ENCODE measurements at regions not wholly inside any gene's neighbourhood (a gene's known extent, or its start where the extent isn't known, plus 50 kb on each side); places are given as distances from the start of the nearest gene placed in this dataset.

DNA sequence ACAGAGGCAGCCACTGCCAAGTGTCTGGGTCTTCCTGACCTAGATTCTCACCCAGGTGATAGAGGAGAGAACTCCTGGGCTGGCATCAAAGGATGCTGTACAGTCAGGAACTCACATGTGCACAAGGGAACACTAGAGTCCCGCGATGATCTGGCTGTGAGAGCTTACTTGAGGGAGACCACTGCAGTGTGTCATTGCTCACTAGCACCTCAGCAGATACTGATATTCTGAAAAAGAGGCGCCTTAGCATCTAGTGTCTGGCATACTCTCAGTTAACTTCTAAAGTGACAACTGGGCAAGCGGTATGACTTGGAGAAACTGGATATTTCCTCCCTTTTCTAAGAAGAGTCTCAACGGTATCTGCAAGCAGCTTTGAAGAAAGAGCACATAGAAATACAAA lies 189.9 kb downstream of the CMPK2 start (continued):
- no peak for TF ChIP-seq IKZF4 (CRISPR knock-in tag; IDR thresholded peaks at IDR 0.05; ENCODE audit: borderline replicate concordance, low read depth, not compliant biosample characterization)

DNA sequence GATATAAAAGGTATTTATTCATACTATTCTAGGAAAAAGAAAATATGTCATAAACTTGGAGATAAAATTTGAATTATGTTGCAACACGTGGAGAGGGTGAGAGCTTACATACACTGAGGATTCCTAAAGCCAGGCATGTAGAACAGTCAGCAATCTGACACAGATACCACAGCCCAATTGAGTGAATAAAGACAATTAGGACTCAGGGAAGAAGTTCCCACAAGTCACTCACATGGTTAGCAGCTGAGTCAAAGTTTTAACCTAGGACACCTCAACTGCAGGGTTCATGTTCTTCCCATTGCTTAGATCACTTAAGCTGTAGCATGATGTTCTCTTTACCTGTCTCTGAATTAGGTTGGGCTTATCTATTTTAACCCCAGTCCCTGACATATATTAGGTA lies 189.5 kb downstream of the CMPK2 start:
- intact Hi-C loops (cut with micrococcal nuclease; ENCODE audit: unreplicated experiment), result no loop called here
- ATAC-seq (no peak), FAIRE-seq (no peak), DNase-seq (ENCODE audit: low spot score) (no peak)
- Histone ChIP-seq H3K27ac (ENCODE audit: extremely low read length, insufficient read depth, low read length) (no peak overlapping the region), H3K27me3 (ENCODE audit: control insufficient read depth in 1 of 2, insufficient read depth in 2 of 2, low read length in 2 of 2) (peaks cover 0 to 4% of the 10 kb centered on the region in 2 experiments; a peak in 1 of 5 replicates), H4K20me1 (ENCODE audit: insufficient read depth, low read length) (no peaks in the 10 kb centered on the region), H2AFZ (ENCODE audit: low read length) (no peak overlapping the region), H3K4me3 (replicated peaks in 1 of 3; ENCODE audit: insufficient read depth in 1 of 3, low read depth in 2 of 3, low read length in 3 of 3) (no peak overlapping the region), H3K4me1 (ENCODE audit: insufficient read depth, low read length) (no peaks in the 10 kb centered on the region), H3K4me2 (ENCODE audit: low read depth, low read length) (no peak overlapping the region), H3K9me3 (ENCODE audit: low read length) (no peaks in the 10 kb centered on the region), H3K9ac (ENCODE audit: insufficient read depth, low read depth, low read length) (no peak overlapping the region), H3K79me2 (ENCODE audit: insufficient read depth, low read length) (no peaks in the 10 kb centered on the region), H3K36me3 (replicated peaks in 1 of 2; ENCODE audit: control insufficient read depth in 1 of 2, insufficient read depth in 2 of 2, low read length in 2 of 2) (no peaks in the 10 kb centered on the region)
- CTCF ChIA-PET (ENCODE audit: low intra/inter-chr PET ratio, low total read pairs), result no interaction called here
- in situ Hi-C loops (cut with HindIII; ENCODE audit: extremely low pct_ligation_motif_present, low pct_unique_long_range_greater_than_20kb), result no loop called here
- BruUV-seq (replicated peaks), result no TSS peak
- TF ChIP-seq HMG20A (CRISPR knock-in tag; IDR thresholded peaks at IDR 0.05; ENCODE audit: borderline replicate concordance) (no peak), TBX3 (IDR thresholded peaks at IDR 0.05; ENCODE audit: borderline replicate concordance) (no peak), BRCA1 (CRISPR knock-in tag; IDR thresholded peaks at IDR 0.05) (no peak), ZNF879 (CRISPR knock-in tag; IDR thresholded peaks at IDR 0.05) (no peak)
- TF ChIP-seq, protein P1, sequence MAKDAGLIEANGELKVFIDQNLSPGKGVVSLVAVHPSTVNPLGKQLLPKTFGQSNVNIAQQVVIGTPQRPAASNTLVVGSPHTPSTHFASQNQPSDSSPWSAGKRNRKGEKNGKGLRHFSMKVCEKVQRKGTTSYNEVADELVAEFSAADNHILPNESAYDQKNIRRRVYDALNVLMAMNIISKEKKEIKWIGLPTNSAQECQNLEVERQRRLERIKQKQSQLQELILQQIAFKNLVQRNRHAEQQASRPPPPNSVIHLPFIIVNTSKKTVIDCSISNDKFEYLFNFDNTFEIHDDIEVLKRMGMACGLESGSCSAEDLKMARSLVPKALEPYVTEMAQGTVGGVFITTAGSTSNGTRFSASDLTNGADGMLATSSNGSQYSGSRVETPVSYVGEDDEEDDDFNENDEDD (CRISPR knock-in tag; IDR thresholded peaks at IDR 0.05; ENCODE audit: borderline replicate concordance), result no peak
- 0% methylated on average over 1 of the region's 1 CpG for WGBS (ENCODE audit: low lambda C conversion rate)
- POLR2A ChIA-PET, result no interaction called here

DNA sequence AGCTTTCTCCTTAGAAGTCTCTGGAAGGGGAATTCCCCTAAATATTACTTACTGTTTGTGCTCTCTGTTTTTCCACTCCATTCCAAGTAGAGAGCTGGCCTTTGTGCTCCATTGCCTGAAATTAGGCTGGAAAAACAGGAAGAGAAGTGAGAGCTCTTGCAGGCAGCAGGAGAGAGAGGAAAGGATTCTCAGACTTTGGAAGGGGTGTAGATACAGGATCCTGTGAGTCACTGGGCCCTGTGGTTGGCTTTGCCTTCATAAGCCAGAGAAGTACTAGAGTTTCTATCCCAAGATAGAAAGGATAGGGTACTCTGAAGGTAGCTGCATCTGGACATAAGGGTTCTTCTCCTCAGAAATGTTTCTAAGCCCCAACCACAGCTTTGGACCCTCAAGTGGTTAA lies 188.9 kb downstream of the CMPK2 start:
- Histone ChIP-seq H3K4me1 (ENCODE audit: insufficient read depth, low read length) (no peaks in the 10 kb centered on the region), H3K79me2 (ENCODE audit: insufficient read depth, low read length) (no peaks in the 10 kb centered on the region), H3K4me2 (ENCODE audit: low read depth, low read length) (no peak overlapping the region), H3K9ac (ENCODE audit: insufficient read depth, low read depth, low read length) (no peak overlapping the region), H3K36me3 (replicated peaks in 1 of 2; ENCODE audit: control insufficient read depth in 1 of 2, insufficient read depth in 2 of 2, low read length in 2 of 2) (no peaks in the 10 kb centered on the region), H3K9me3 (ENCODE audit: low read length) (no peaks in the 10 kb centered on the region), H3K27ac (ENCODE audit: extremely low read length, insufficient read depth, low read length) (no peak overlapping the region), H3K27me3 (ENCODE audit: control insufficient read depth in 1 of 2, insufficient read depth in 2 of 2, low read length in 2 of 2) (peaks cover 0 to 4% of the 10 kb centered on the region in 2 experiments; a peak in 1 of 5 replicates), H3K4me3 (replicated peaks in 1 of 3; ENCODE audit: insufficient read depth in 1 of 3, low read depth in 2 of 3, low read length in 3 of 3) (no peak overlapping the region), H2AFZ (ENCODE audit: low read length) (no peak overlapping the region), H4K20me1 (ENCODE audit: insufficient read depth, low read length) (no peaks in the 10 kb centered on the region)
- in situ Hi-C loops (cut with HindIII; ENCODE audit: extremely low pct_ligation_motif_present, low pct_unique_long_range_greater_than_20kb), result no loop called here
- FAIRE-seq (no peak), ATAC-seq (no peak), DNase-seq (ENCODE audit: low spot score) (no peak)
- TF ChIP-seq, protein P2, sequence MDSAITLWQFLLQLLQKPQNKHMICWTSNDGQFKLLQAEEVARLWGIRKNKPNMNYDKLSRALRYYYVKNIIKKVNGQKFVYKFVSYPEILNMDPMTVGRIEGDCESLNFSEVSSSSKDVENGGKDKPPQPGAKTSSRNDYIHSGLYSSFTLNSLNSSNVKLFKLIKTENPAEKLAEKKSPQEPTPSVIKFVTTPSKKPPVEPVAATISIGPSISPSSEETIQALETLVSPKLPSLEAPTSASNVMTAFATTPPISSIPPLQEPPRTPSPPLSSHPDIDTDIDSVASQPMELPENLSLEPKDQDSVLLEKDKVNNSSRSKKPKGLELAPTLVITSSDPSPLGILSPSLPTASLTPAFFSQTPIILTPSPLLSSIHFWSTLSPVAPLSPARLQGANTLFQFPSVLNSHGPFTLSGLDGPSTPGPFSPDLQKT (CRISPR knock-in tag; IDR thresholded peaks at IDR 0.05; ENCODE audit: borderline replicate concordance), result no peak
- no peak for TF ChIP-seq ZNF10 (CRISPR knock-in tag; IDR thresholded peaks at IDR 0.05; ENCODE audit: borderline replicate concordance, low read depth)
- TF ChIP-seq, protein P3, sequence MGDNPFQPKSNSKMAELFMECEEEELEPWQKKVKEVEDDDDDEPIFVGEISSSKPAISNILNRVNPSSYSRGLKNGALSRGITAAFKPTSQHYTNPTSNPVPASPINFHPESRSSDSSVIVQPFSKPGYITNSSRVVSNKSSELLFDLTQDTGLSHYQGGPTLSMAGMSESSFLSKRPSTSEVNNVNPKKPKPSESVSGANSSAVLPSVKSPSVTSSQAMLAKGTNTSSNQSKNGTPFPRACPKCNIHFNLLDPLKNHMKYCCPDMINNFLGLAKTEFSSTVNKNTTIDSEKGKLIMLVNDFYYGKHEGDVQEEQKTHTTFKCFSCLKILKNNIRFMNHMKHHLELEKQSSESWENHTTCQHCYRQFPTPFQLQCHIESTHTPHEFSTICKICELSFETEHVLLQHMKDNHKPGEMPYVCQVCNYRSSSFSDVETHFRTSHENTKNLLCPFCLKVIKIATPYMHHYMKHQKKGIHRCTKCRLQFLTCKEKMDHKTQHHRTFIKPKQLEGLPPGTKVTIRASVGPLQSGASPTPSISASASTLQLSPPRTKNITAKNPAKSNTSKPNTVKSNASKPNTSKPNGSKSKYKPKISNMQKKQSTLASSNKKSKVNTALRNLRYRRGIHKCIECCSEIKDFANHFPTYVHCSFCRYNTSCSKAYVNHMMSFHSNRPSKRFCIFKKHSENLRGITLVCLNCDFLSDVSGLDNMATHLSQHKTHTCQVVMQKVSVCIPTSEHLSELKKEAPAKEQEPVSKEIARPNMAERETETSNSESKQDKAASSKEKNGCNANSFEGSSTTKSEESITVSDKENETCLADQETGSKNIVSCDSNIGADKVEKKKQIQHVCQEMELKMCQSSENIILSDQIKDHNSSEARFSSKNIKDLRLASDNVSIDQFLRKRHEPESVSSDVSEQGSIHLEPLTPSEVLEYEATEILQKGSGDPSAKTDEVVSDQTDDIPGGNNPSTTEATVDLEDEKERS (CRISPR knock-in tag; IDR thresholded peaks at IDR 0.05), result no peak
- no peak for TF ChIP-seq ZBTB7B (CRISPR knock-in tag; IDR thresholded peaks at IDR 0.05)
- TF ChIP-seq ZMYM3 (CRISPR knock-in tag; IDR thresholded peaks at IDR 0.05), result no peak
- ChIA-PET CTCF (ENCODE audit: low intra/inter-chr PET ratio, low total read pairs) (no interaction called here), POLR2A (no interaction called here)
- intact Hi-C loops (cut with micrococcal nuclease; ENCODE audit: unreplicated experiment), result no loop called here
- no TSS peak for BruUV-seq (replicated peaks)

Data from HepG2 (cell line).